Right hindlimb (tissue), 1 donor: ENCODE measurements at regions not wholly inside any gene's neighbourhood (a gene's known extent, or its start where the extent isn't known, plus 50 kb on each side); places are given as distances from the start of the nearest gene placed in this dataset.
"Not testable (repeated sequence)": the region's sequence is repeated elsewhere in the genome, so short reads cannot be mapped to it uniquely, and the experiment has no call there.

Experiments used
- DNase-seq: peaks from one replicate; pipeline ENCODE4 v3.0.0-alpha.2; 2018

DNA sequence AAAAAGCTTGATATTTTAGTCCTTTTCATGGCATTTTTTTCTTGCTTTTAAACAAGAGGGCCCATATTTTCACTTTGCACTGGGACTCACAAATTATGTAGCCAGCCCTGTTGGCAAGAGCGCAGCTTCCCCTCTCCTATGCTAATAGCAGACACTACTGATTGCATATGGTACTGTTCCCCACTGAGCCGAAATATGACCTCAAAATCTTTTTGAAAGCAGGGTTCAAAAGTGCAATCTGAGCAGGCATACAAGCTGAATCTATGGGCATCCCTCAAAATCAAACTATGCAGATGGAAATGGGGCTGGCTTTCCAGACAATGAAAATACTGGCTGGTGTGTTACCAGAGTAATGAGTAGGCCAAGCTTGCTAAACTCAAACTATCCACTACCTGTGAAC is 225.2 kb upstream of the SETMAR start:
- DNase-seq: no peak

DNA sequence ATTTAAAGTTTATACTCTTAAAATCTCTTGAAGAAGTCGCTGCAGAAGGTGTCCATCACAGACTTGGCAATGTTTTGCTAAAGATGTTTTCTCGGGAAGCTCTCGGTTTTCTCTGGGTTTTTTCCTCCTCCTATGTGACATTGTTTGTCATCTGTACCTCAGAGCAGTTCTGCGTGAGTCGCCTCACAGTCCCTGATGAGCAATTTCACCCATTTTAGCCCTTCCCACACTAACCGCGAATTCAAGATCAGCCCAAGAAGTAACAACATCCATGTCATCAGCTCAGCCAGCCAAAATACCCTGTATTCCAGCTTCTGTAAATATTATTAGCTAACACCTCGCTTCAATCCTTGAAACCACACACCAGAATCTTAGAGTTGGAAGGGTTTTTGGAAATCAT is 224.3 kb upstream of the SETMAR start:
- DNase-seq: no peak

GRCh38 chr3:4079339-4080195 is 223.6 kb upstream of the SETMAR start:
- DNase-seq: no peak

DNA sequence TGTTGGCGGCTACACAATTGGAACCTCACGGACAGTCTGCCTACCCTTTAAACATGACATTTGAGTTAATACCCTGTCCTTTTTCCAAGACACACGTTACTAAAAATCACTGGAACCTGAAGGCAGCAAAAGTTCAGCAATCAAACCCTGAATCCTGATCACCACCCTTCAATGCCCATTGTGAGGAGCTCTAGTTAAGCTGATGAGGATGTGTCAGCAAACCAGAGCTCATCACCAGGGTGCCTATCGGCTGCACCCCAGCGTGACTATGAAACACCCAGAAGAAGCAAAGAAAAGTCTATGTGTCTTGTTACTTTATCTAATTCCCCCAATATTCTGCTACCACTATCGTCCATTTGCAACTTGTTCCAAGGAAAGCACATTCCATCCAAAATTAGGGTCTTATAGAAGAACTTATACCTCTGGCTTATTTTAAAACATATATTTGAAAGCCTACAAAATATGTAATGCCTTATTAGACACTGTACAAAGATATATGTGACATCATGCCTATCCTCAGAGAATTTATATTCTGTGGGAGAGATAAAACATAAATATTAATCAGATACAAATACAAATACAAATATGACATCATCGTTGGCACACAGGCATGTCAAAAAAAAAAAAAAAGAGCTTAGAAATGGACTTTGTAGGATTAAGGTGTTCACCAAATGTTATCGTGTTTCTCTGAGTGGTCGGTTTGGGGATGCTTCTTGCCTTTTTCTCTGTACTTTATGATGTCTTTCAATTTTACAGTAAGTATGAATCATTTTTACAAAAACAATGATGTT is 219.7 kb upstream of the SETMAR start:
- no peak for DNase-seq

GRCh38 chr3:4084271-4084670 is 218.9 kb upstream of the SETMAR start:
- DNase-seq: no peak

GRCh38 chr3:4086662-4087061 is 216.5 kb upstream of the SETMAR start:
- not testable (repeated sequence) for DNase-seq

GRCh38 chr3:4091786-4092185 is 211.4 kb upstream of the SETMAR start:
- no peak for DNase-seq

- DNase-seq: no peak
Measured at GRCh38 chr3:4097801-4098200, 205.4 kb upstream of the SETMAR start.

DNA sequence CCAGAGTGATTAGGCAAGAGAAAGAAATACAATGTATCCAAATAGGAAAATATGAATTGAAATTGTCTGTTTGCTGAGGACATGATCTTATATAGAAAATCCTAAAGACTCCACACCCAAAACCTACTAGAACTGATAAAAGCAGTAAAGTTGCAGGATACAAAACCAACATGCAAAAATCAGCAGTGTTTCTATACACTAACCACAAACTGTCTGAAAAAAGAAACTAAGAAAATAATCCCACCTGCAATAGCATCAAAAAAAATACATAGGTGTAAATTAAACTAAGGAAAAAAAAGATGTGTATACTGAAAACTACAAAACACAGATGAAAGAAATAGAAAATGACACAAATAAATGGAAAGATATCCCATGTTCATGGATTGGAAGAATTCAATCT is 203.6 kb upstream of the SETMAR start:
- no peak for DNase-seq

- DNase-seq: no peak
Measured at GRCh38 chr3:4107430-4107829, 195.7 kb upstream of the SETMAR start.

- DNase-seq: no peak
Measured at GRCh38 chr3:4113811-4114522, 189.2 kb upstream of the SETMAR start.

DNA sequence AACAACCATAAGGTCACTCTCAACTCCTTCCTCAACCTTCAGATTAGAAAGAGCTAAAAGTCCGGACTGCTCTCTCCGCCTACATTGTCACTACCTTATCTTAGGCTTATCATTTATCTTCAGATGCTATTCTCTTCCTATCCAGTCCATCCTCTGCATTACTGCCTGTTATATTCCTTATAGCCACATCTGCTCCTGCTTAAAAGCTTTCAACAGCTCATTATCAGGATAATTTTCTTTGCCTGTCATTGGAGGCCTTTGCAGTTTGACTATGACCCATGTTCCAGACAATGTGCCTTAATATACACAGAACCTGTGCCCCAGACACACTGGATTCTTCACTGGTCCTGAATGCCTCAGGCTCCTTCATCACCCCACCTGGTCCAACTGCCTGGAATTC is 184.1 kb upstream of the SETMAR start:
- DNase-seq: no peak

GRCh38 chr3:4125576-4125975 is 177.6 kb upstream of the SETMAR start:
- no peak for DNase-seq

GRCh38 chr3:4138150-4138785 is 164.9 kb upstream of the SETMAR start:
- no peak for DNase-seq

DNA sequence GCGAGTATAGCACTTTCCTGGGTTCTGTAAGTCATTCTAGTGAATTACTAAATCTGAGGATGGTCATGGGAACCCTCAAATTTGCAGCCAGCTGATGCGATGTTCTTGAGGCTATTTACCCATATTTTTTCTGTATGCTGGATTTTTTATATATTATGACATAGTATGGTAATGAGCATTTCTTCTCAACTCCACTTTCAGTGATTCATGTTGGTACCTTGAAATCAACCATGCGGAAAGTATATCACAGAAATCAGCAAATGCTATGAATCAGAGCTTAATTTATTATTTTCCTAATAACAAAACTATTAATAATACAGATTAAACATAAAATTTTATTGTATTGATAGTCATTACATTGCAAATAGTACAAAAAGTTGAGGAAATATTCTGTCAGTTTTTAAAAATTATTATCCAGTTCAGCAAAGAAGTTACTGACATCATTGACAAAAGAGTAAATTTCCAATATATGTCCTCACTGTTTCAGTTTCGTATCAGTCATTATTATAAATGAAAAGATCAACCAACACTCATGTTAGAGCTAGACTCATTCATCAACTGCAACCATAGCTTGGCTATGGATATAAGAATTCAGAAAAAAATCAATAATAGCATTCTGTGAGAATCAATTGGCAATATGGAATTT is 164.3 kb upstream of the SETMAR start:
- no peak for DNase-seq

- no peak for DNase-seq
Measured at GRCh38 chr3:4139462-4140140, 163.6 kb upstream of the SETMAR start.

GRCh38 chr3:4140921-4141320 is 162.2 kb upstream of the SETMAR start:
- no peak for DNase-seq

DNA sequence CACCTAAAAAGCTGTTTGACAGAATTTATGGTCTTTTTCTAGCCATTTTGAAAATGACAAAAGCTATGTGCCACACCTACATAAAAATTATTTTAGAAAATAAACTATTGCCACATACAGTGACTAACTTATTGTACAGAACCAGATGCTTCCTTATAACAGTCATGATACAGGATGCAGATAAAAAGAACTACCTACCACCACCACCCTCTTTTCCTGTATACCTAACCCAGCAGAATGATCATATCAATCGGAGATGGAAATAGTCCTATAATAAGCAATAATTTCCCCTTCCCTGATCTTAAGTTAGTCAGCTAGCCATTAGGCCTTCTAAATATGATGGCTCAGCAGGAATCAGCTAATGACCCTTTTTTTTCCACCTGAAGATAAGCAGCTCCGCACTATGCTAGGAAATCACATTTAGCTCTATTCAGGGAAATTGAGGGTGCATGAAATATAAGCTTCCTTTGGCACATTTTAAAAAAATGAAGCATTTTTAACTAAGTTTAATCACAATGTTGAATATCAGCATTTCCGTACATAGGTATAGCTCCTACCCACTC is 155.5 kb upstream of the SETMAR start:
- DNase-seq: no peak

DNA sequence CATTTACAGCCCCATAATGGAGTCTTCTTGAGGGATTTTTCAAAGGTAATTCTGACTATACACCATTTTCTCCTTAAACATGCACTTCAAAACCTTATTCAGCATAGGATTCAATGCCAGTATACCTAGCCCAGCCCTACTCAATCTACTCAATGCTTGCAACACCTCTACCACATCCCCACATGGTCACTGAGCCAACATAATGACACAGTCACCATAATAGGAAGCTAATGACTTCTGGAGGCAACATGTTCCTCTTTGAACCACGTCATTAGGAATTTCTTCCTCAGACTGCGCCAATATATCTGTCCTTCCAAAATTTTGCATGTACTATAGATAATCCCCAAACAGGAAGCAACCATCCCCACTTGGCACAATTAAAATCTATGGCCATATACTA is 153.9 kb upstream of the SETMAR start:
- DNase-seq: no peak

GRCh38 chr3:4150816-4151215 is 152.4 kb upstream of the SETMAR start:
- DNase-seq: no peak

- DNase-seq: no peak
Measured at GRCh38 chr3:4151859-4152258, 151.3 kb upstream of the SETMAR start.

DNA sequence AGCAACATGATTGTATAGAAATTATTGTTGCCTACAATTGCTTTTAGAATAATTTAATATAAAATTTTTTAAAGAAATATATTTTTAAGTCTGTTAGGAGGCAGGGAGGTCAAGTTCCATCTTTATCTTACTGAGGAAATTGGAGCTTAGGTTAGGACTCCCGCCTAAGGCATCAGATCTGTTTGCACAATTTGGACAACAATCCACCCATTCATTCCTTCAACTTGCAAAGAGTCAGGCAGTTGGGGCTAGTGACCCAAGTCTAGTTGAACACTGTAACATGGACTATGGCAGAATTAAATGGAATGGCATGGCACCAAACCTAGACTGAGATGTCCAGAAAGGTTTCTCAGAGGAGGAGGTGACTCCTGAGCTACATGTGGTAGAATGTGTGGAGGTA is 149.4 kb upstream of the SETMAR start:
- no peak for DNase-seq
